Fibroblast of the conjunctiva (primary cell): ENCODE measurements at regions not wholly inside any gene's neighbourhood (a gene's known extent, or its start where the extent isn't known, plus 50 kb on each side); places are given as distances from the start of the nearest gene placed in this dataset.

Experiments used
- DNase-seq: peaks from one replicate; pipeline ENCODE4 v3.0.0-alpha.2; 2010; ENCODE audit warnings: low read depth

DNA sequence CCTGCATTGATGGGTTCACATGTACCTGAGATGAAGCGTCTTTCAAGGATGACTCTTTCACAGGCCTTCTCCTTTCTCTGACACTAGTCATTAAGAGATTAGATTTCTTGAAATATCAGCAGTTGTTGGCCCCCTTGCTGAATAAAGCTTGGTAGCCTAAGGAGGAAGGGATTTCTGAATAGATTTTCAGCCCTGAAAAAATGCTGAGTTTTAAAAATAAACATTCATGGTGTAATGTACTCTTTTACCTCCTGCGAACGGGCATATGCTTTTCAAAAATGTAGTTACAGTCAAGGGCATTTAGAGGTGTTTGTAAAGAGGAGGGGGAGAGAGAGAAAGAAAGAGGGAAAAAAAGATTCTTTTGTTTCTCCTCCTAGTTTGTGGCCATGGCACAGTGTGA lies 222.7 kb downstream of the SOX4 start:
- no peak for DNase-seq

DNA sequence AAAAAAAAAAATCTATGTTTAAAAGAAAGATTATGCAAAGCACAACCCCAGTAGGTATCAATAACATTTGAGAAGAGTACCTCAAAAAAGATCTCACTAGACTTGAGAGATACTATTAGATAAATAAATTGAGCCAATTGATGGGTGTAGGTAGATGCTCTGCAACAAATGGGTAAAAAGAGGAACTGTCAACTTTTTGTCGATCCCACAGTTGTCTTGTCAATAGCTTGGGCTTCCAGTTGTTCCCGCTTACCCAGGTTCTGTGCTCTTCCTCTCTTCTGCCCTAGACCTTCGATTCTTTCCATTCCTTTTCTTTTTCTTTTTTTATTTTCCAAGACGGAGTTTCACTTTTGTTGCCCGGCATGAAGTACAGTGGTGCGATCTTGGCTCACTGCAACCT lies 226.9 kb downstream of the SOX4 start:
- no peak for DNase-seq

DNA sequence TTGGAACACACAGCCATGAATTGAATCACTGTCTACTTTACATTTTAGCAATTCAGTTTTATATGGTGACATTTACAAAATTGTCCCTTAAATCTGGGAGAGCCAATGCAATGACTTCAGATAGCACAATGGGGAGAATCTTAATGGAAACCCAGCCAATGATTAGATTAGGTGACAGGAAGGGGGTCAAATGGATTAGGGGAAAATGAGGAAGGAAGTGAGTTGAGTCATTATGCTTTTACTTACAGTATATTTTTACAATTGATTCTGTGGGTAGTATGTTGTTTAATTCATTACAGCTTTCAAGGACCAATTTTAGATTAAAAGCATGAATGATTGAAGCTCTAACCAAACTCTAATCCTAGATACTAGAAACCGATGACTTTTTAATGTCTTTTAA lies 229.8 kb downstream of the SOX4 start:
- no peak for DNase-seq

DNA sequence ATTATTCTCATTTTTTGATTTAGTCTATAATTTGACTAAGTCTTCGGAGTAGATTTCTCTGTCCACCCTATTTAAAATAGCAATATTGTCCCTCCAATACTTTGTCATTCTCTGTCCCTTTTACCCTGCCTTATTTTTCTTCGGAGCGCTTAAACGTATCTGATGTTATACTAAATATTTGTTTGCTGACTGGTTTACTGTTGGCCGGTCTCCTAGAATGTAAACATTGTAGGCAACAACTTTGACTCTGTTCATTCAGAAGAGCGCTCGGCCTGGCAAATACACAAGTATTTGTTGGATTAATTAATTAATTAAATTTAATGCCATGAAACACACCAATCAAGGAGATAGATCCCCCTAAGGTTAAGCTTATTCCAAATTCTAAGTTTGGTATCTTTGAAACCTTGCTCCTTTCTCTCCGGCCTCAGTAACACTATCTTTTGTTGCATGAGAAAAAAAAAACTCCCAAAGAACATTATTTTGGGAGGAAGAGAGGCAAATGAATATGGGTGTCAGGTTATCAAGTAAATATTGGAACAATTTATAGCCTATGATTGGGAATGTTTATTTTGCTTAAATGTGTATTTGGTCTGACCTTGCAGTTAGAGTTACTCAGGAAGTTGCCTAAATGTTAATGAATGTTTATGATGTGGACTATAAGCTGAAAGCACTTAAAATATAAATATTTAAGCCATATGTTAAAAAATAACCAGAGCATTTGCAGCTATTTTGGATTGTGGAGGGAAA lies 231.1 kb downstream of the SOX4 start:
- no peak for DNase-seq

DNA sequence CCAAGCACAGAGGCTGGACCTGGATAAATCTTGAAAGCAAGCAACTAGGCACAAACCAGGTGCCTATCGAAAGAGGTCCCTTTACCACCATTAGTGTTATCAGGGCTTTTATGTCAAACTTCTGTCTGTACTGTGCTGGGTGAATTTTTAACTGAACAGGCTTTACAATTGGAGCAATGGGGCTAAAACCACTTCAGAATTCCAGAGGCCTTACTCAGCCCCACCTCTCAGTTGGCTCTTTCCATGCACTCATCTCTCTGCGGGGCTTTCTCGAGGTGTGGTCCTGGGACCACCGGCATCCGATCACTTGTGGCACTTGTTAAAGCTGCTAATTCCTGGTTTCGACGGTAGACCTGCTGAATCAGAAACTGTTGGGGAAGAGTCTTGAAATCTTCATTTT lies 232.5 kb downstream of the SOX4 start:
- DNase-seq: no peak

DNA sequence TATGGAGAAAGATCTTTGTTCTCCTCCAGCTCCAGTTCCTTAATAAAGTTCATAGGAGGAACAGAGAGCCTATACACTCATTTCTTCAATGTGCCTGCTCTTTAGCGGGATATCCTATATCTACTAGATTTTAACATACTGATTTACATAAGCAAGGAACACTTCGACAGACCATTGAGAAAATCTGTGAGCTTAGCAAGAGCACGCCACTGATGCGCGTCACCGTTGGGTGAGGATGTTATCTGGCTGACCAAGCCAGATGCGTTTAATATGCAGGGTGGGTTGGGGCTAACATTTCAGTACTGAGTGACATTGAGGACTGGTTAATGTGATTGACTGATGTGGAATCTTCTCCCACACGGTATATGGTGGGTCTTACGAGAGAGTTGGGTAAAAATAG lies 233.4 kb downstream of the SOX4 start:
- no peak for DNase-seq

DNA sequence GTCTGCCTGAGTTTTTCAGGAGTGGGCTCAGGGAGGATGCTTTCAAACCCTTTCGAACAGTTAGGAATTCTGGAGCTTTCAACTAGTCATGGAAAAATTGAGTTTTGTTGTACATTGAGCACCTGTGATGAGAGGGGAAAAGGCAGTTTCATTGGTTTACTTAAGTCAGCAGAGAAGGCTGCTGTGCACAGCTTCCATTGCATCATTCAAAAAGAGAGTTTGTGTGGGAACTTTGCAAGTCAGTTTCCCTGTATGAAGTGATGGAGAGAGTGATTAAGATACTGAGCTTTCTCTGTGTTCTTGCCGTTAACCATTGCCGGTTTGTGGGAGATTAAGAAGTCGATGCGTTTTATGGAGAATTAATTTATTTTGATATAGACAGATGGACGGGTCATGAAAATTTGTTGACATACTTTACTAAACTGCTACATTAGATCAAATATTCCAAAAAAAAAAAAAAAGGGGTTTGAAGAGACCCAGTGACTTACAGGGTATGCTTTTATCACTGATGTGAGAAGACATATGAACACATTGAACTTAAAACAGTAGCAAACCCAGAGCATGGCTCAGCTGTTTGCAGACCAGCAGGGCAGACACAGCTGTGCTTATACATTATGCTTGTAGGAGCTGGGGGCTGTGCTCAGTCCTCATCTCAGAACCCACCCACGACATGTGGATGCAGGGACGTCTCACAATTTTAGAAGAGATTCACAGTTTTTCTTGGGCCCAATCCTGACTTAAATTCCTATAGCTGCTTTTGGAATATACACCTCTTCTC lies 234.1 kb downstream of the SOX4 start:
- no peak for DNase-seq

DNA sequence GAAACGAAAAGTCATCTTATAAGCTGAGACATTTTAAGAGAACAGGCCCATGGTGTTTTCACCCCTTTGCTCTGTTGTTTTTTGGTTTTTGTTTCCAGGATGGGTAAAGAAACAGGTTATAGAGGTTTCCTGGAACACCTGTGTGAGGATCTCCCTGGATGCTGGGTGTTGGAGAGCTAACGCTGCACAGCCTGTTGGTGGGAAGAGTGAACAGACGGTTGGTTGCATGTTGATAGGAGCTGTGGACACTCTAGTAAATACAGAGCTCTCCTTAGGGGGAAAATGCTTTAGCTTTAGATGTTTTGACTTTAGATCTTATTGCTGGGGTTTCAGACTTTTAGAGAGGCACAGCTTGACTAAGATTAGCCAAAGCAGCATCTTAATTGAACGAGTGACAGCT lies 235.2 kb downstream of the SOX4 start:
- DNase-seq: no peak

DNA sequence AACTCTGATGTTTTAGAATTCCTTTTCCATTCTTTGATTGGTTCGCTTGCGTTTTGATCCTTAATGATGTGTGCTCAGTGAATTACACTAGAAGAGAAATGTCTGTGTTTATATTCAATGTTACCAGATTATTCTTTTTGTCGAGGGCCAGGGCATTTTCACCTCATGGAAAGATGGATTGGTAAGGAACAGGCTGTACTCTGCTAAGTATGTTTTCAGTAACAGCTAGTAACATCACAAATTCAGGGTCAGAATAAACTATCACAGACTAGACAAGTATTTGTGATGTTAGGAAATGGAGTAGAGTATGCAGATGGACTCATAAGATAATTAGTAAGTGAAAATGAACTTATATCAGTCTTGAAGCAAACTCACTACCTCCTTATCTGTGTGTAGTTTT lies 235.6 kb downstream of the SOX4 start:
- DNase-seq: no peak

DNA sequence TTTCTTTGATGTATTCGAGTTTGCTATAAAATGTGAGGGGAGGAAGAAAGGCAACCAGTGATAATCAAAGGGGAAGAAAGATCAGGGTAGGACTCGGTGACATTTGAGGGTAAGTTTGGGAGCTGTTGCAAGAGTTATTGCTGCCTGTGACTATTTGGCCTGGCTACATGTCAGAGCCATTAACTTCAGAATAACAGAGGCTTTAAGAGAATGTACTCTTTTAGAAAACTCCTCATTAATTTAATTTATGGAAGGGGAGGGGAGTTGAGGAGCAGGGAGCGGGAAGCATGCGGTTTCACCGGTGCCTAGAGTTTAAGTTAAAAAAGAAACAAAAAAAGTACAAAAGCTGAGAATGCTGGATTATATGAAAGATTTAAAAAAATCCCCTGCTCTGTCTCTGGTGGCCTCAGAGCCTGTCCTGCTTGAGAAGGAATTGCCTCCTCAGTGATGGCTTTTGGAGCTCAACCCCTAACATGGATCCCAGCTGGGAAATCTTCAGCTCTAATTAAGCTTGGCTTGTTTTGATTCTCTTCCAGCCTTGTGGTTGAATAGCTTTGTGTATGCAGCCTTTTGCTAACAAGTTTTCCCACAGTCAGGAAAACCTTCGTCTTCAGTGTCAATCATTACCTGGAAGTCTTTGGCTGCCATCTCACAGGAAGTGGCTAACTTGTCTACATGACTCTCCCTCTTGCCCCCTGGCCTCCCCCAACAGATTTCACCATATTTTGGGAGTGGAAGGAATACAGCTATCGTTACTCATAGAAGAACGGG lies 238.2 kb downstream of the SOX4 start:
- DNase-seq: no peak

DNA sequence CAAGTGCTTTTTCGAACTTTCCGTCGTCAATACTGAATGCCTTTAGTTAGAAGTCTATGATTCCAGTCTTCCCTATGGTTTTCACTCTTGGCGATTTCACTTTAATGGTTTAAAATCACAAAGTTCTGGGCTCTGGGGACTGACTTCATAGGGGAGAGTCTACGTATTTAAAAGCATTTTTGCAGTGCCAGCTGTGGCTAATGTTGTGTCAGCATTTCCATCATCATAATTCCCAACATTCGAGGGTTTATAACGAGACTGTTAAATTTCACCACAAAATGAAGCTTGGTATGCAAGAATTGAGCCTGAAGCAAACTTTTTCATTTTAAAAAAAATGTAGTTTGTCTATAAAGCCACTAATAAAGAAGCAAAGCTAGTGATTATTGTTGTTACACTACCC lies 242.7 kb downstream of the SOX4 start:
- DNase-seq: no peak

DNA sequence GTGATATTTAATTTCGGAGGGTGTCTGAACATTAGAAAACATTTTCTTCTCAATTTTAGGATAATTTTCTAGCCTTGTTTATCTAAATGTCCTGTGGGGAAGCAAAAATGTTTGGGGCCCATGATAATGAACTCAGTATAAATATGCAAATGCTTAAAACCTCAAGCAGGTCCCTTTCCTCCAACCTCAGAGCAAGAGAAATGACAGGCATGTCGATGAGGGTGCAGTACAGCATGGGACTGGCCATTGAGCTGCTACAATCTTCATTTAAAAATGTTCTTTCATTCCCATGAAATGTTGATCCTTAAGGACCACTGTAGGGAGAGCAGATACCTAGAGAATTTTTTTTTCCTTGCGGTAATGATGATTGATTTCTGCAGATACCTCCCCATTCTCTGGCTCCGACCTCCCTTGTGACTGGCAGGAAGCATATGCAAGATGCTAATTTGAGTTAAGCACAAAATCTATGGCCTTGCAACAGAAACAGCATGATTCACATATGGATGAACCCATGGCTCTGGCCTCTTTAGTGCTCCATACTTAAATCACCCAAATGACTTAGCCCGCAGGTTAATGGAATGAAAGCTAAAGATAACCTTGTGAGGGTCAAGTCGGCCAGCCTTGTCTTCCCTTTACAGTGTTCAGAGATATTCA lies 243.3 kb downstream of the SOX4 start:
- DNase-seq: no peak

DNA sequence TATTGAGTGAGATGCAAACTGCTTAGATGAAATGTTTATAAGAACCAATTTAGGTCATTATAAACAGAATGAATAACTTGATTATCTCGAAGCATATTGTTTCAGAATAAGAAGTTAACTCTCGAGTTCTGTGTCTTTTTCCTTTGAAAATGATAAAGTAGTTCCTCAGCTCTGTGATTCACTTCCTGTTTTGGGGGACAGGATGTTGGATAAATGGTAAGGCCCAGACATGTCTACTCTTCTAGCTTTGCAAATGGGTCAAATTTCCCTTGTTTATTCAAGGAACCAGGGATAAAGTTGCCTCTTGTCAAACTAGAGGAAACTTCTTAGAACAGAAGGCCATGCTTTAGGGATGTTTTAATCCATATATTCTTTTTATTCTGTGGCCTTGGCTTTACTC lies 246.9 kb downstream of the SOX4 start:
- no peak for DNase-seq

DNA sequence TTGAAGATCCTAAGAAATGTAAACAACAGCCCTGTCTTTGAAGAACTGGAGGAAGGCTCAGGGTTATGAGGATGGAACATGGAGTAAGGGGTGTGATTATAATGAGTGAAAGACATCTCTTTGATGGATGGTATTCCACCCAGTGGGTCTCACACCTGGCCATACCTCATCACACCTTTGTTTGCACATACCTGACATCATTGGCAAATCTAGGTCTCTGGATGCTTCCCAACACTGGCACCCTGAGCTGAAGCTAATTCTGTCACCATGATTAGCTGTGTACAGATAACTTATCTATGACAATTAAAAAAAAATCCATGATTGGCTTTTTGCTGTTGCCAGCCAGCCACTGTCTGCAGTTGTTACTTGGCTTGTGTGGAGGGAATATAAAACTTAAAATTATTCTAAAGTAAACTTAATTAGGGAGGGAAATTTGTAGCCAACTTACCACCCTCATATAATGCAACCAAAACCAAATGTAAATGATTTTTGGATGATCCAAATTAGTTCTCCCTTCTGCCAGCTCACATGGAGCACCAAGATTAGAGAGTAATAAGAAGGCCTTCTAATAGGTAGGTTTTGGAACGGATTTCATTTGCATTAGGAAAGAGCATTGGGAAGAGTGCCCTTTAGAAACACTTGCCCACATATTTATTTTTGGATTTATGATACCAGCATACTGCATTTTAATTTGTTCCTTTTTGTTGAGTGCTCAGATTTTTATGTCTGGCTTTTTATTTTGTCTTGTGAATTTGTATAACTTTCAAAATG lies 249.5 kb downstream of the SOX4 start:
- DNase-seq: no peak

DNA sequence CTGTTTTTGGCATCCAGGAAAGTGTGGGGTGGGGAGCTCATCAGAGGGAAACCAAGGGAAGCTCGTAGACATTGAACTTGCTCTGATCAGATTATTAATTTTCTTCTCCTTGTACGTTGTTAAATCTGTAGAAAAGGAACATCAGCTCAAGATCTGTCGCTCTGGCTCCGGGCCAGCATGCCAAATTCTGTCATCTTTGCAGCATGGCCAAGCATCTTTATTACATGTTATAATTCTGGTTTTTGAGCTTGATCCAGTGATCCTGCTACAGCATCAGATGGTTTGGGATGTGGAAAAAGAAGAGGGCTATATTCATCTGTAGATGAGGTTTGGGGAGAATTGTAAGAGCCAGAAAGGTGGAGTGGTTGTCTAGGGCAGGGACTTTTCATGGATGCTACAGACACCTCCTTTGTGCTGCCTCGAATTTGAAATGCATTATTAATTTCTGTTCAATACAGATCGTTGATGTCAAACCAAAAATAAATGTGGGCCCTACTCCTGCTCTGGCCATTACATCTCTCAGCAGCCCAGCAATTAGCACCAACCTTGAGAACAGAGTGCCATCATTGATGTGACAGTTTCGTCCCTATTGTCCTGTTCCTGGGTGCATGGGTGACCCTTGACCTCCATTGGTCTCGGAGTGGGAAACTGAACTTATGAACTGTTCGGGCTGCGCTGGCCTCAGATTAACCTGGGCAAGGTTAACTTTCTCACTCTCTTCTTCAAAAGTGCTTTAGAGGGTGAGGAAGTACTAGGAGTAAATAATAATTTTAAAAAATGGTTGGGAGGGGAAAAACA lies 250.8 kb downstream of the SOX4 start:
- no peak for DNase-seq

DNA sequence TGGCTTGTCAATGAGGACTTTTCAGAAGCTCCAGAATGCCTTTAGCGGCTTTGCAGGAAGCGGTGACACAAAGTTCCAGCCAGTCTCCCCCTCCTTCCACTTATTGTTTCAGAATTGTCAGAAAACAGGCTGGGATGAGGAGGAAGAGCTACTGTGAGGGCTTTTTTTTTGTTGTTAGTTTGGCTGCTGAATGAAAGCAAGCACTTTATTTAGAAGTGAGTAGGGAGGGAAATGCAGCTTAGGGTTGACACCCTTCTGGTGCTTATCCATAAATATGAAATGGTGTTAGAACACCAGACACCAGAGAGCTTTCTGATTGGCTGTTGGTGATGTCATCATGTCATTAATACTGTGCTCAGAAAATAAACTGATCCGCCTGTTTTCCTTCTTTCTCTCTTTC lies 251.5 kb downstream of the SOX4 start:
- DNase-seq: no peak

DNA sequence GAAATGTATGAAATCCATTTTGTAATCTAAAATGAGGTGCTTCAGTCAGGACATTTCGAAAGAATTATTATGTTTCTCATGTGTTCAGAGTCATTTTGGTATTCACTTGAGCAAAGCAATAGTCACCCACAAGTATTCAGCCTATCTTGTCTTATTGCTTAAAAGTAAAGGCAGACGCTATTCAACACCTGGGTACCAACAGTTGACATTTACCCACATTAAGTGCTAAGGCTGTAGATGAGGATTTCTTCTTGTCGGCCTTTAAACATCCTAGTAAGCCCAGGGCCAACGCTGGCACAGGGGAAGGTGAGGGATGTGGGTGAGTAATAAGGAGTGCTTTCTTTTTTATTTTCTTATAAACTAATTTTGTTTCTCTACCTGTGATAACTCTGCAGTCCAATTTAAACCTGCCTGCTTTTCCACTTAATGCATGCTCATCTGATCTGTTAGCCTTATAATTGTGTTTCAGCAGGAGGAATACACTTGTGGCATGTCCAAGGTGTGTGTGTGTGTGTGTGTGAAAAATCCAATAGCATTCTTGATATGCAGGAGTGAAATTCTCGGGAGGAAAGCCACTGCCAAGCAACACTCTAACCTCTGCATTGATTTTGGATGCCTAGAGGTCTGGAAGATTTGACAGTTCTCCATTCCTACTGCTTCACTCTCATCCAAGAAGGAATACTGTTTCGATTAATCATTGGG lies 252.0 kb downstream of the SOX4 start:
- DNase-seq: no peak

DNA sequence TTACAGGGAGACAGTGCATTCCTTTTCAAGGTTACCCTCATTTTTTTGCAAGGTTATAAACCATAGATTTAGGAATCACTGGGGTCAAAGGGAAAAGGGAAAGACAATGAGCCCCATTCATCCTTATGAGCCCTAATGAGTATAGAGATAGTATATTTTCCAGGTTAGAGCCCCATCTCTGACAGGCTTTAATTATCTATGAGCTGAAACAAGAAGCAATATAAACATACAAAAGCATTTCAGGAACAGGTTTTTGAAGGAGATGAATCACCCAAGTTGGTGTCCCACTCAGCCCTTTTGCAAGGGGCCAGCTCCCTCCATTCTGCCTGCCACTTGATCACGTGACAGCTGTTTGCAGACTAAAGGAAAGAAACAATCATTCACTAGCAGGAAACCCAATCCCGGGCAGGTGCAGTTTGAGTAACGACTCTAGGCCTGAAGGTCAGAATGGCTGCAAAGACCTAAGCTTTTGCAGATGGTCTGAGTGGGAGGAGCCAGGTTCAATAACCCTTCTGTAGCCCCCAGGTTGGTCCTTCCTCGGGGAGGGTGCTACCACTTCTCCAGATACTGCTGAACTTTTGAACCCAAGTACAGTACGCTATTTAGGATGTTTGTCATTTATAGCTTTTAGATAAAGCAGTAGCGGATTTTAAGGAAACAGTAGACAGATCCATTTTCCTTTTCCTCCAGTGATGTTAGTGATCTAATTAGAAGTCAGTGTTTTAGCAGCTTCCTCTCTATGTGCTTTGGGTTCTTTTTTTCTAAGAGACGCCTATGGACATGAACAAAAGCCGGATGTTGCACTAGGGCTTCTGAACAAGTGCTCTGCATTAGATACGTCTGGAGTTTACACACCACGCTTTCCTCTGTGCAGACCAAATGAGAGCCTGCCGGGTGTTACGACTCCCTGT lies 253.2 kb downstream of the SOX4 start:
- no peak for DNase-seq
